ENCODE measurements at regions not wholly inside any gene's neighbourhood (a gene's known extent, or its start where the extent isn't known, plus 50 kb on each side); places are given as distances from the start of the nearest gene placed in this dataset.

- 68% methylated on average over 12 of the region's 12 CpGs for WGBS
- DNase-seq (ENCODE audit: low spot score in 2 of 2): no peak
- Histone ChIP-seq H3K9me3 (no peaks in the 10 kb centered on the region), H3K4me3 (no peak overlapping the region), H3K36me3 (no peaks in the 10 kb centered on the region), H3K27ac (no peak overlapping the region), H3K4me1 (no peaks in the 10 kb centered on the region), H3K27me3 (peaks cover 5% of the 10 kb centered on the region)
- TF ChIP-seq POLR2A (IDR thresholded peaks at IDR 0.05): no peak
- no peak for TF ChIP-seq POLR2AphosphoS5 (IDR thresholded peaks at IDR 0.05)
- TF ChIP-seq CTCF (IDR thresholded peaks at IDR 0.05): no peak
- TF ChIP-seq EP300 (IDR thresholded peaks at IDR 0.05): no peak
Measured at GRCh38 chr7:156460858-156461627, 179.5 kb upstream of the RNF32 start.

- peaks cover 5% of the 10 kb centered on the region for H3K27me3 ChIP-seq
- no peaks in the 10 kb centered on the region for H3K9me3 ChIP-seq
- DNase-seq (ENCODE audit: low spot score in 2 of 2): no peak
- no peak overlapping the region for H3K27ac ChIP-seq
- no peaks in the 10 kb centered on the region for H3K36me3 ChIP-seq
- 89% methylated on average over 13 of the region's 13 CpGs for WGBS
- TF ChIP-seq CTCF (IDR thresholded peaks at IDR 0.05) (no peak), POLR2A (IDR thresholded peaks at IDR 0.05) (no peak), POLR2AphosphoS5 (IDR thresholded peaks at IDR 0.05) (no peak), EP300 (IDR thresholded peaks at IDR 0.05) (no peak)
- no peak overlapping the region for H3K4me3 ChIP-seq
- H3K4me1 ChIP-seq: no peaks in the 10 kb centered on the region
Measured at GRCh38 chr7:156459582-156459981, 181.0 kb upstream of the RNF32 start.

GRCh38 chr7:156459067-156459466, 181.5 kb upstream of the RNF32 start:
- 88% methylated on average over 1 of the region's 1 CpG for WGBS

GRCh38 chr7:156458011-156458410, 182.6 kb upstream of the RNF32 start:
- peaks cover 5% of the 10 kb centered on the region for H3K27me3 ChIP-seq
- no peaks in the 10 kb centered on the region for H3K9me3 ChIP-seq
- 85% methylated on average over 16 of the region's 16 CpGs for WGBS
- H3K4me1 ChIP-seq: no peaks in the 10 kb centered on the region
- no peak overlapping the region for H3K4me3 ChIP-seq
- DNase-seq (ENCODE audit: low spot score in 2 of 2): no peak
- no peak overlapping the region for H3K27ac ChIP-seq
- TF ChIP-seq POLR2AphosphoS5 (IDR thresholded peaks at IDR 0.05): no peak
- TF ChIP-seq EP300 (IDR thresholded peaks at IDR 0.05): no peak
- no peak for TF ChIP-seq POLR2A (IDR thresholded peaks at IDR 0.05)
- TF ChIP-seq CTCF (IDR thresholded peaks at IDR 0.05): no peak
- no peaks in the 10 kb centered on the region for H3K36me3 ChIP-seq

More at GRCh38 chr7:156459067-156459466, 181.5 kb upstream of the RNF32 start:
- no peaks in the 10 kb centered on the region for H3K9me3 ChIP-seq
- H3K36me3 ChIP-seq: no peaks in the 10 kb centered on the region
- no peak overlapping the region for H3K4me3 ChIP-seq
- no peak overlapping the region for H3K27ac ChIP-seq
- peaks cover 5% of the 10 kb centered on the region for H3K27me3 ChIP-seq
- H3K4me1 ChIP-seq: no peaks in the 10 kb centered on the region
- TF ChIP-seq POLR2AphosphoS5 (IDR thresholded peaks at IDR 0.05) (no peak), CTCF (IDR thresholded peaks at IDR 0.05) (no peak), POLR2A (IDR thresholded peaks at IDR 0.05) (no peak), EP300 (IDR thresholded peaks at IDR 0.05) (no peak)
- no peak for DNase-seq (ENCODE audit: low spot score in 2 of 2)

GRCh38 chr7:156456503-156457115, 184.0 kb upstream of the RNF32 start:
- 83% methylated on average over 10 of the region's 11 CpGs for WGBS

More at GRCh38 chr7:156456503-156457115, 184.0 kb upstream of the RNF32 start:
- Histone ChIP-seq H3K9me3 (no peaks in the 10 kb centered on the region), H3K4me1 (no peaks in the 10 kb centered on the region), H3K36me3 (no peaks in the 10 kb centered on the region), H3K27ac (no peak overlapping the region), H3K27me3 (peaks cover 5% of the 10 kb centered on the region), H3K4me3 (no peak overlapping the region)
- no peak for DNase-seq (ENCODE audit: low spot score in 2 of 2)
- TF ChIP-seq POLR2AphosphoS5 (IDR thresholded peaks at IDR 0.05): no peak
- TF ChIP-seq EP300 (IDR thresholded peaks at IDR 0.05): no peak
- TF ChIP-seq POLR2A (IDR thresholded peaks at IDR 0.05): no peak

Data from suprapubic skin (tissue), 4 donors.